Prostate gland (tissue), 2 donors: ENCODE measurements at regions not wholly inside any gene's neighbourhood (a gene's known extent, or its start where the extent isn't known, plus 50 kb on each side); places are given as distances from the start of the nearest gene placed in this dataset.

Experiments used
- CTCF ChIP-seq, 4 experiments: fragments of 200-600 bp in 2 of 4; fragments of 450-650 bp in 2 of 4; sonication (generic) in 2 of 4; IDR thresholded peaks; 1 replicate in 3 of 4; 2 replicates in 1 of 4; pipeline ENCODE4 v1.5.1; 2016 to 2019; ENCODE audit warnings: antibody characterized with exemption in 4 of 4, mild to moderate bottlenecking in 2 of 4, moderate library complexity in 2 of 4
- POLR2A ChIP-seq: fragments of 450-650 bp; IDR thresholded peaks from one replicate; pipeline ENCODE4 v1.6.1; 2016; ENCODE audit warnings: antibody characterized with exemption, mild to moderate bottlenecking

- TF ChIP-seq CTCF (IDR thresholded peaks at IDR 0.05) = no peak
- no peak for TF ChIP-seq POLR2A
These were observed 236.5 kb downstream of the ARL4A start for GRCh38 chr7:12923971-12924370.
